B cell (primary cell): ENCODE measurements at regions not wholly inside any gene's neighbourhood (a gene's known extent, or its start where the extent isn't known, plus 50 kb on each side); places are given as distances from the start of the nearest gene placed in this dataset.

ENCODE experiments used
- ATAC-seq: fragments of 200-7000 bp; cut with Tn5 transposase; one replicate; pipeline ENCODE4 v1.10.0; 2021; ENCODE audit warnings: low read depth, mild to moderate bottlenecking, moderate number of reproducible peaks, moderate library complexity
- CTCF ChIA-PET: fragments of 350-600 bp; sonication (Branson Sonifier 250); formaldehyde crosslinking; loops from one replicate; lab custom pipeline; 2021; ENCODE audit warnings: antibody characterized with exemption, inconsistent platforms; lab: Charles Lee
- POLR2A ChIA-PET: fragments of 350-600 bp; sonication (Branson Sonifier 250); formaldehyde crosslinking; loops from one replicate; lab custom pipeline; 2021; ENCODE audit warnings: antibody characterized with exemption; lab: Charles Lee
- DNase-seq: peaks from one replicate; pipeline ENCODE4 v3.0.0; 2013
- H2AFZ ChIP-seq: 2 replicates; pipeline ENCODE4 v1.6.1; 2012; ENCODE audit warnings: mild to moderate bottlenecking, low read depth, low read length; ENCODE audit not compliant: insufficient read depth, poor library complexity, severe bottlenecking
- H3K27ac ChIP-seq, 2 donors: 1 replicate in 1 of 2; 2 replicates in 1 of 2; pipeline ENCODE4 v1.5.1; 2012 to 2013; ENCODE audit warnings: low read length in 2 of 2, mild to moderate bottlenecking in 2 of 2, moderate library complexity in 1 of 2
- H3K27me3 ChIP-seq, 4 experiments: fragments of 200-600 bp in 1 of 4; sonication (generic) in 1 of 4; replicated peaks in 1 of 4; 1 replicate in 2 of 4; 2 replicates in 2 of 4; pipeline versions ENCODE4 v1.6.1 to v1.7.0; 2013 to 2016; ENCODE audit warnings: low read length in 3 of 4, mild to moderate bottlenecking in 2 of 4, mixed read lengths in 1 of 4, moderate library complexity in 1 of 4; ENCODE audit not compliant: insufficient read depth in 4 of 4, control insufficient read depth in 3 of 4; ENCODE audit errors: control extremely low read depth in 1 of 4
- H3K36me3 ChIP-seq, 2 experiments: replicated peaks in 1 of 2; 1 replicate in 1 of 2; 2 replicates in 1 of 2; pipeline versions ENCODE4 v1.6.1 to v1.7.1; 2013; ENCODE audit warnings: low read length in 1 of 2; ENCODE audit not compliant: insufficient read depth in 2 of 2, control insufficient read depth in 1 of 2; ENCODE audit errors: control extremely low read depth in 1 of 2, extremely low read depth in 1 of 2
- H3K4me1 ChIP-seq, 2 donors: fragments of 200-600 bp in 1 of 2; sonication (generic) in 1 of 2; 1 replicate in 1 of 2; 2 replicates in 1 of 2; pipeline versions ENCODE4 v1.5.1 to v1.6.1; 2013 to 2017; ENCODE audit warnings: low read length in 2 of 2; ENCODE audit not compliant: control insufficient read depth in 2 of 2, insufficient read depth in 2 of 2
- H3K4me2 ChIP-seq: replicated peaks from 2 replicates; pipeline ENCODE3; 2012; ENCODE audit warnings: mild to moderate bottlenecking, low read depth, low read length; ENCODE audit not compliant: poor library complexity, severe bottlenecking
- H3K4me3 ChIP-seq, 5 experiments: fragments of 200-600 bp in 1 of 5; sonication (generic) in 1 of 5; 1 replicate in 3 of 5; 2 replicates in 2 of 5; pipeline versions ENCODE4 v1.5.1 to v1.7.0; 2011 to 2016; ENCODE audit warnings: low read length in 4 of 5, mild to moderate bottlenecking in 4 of 5, low read depth in 2 of 5, control low read depth in 1 of 5, moderate library complexity in 1 of 5; ENCODE audit not compliant: insufficient read depth in 1 of 5; ENCODE audit errors: control extremely low read depth in 1 of 5, extremely low read depth in 1 of 5
- H3K79me2 ChIP-seq: fragments of 200-600 bp; sonication (generic); one replicate; pipeline ENCODE4 v1.6.0; 2016; ENCODE audit warnings: low read length; ENCODE audit not compliant: control insufficient read depth, insufficient read depth
- H3K9ac ChIP-seq: fragments of 200-600 bp; sonication (generic); 2 replicates; pipeline ENCODE4 v1.6.1; 2017; ENCODE audit warnings: mild to moderate bottlenecking, low read length, moderate library complexity
- H3K9me3 ChIP-seq, 3 donors: one replicate each; pipeline versions ENCODE4 v1.6.1 to v1.7.1; 2013; ENCODE audit warnings: low read length in 2 of 3; ENCODE audit not compliant: control insufficient read depth in 2 of 3, insufficient read depth in 1 of 3; ENCODE audit errors: control extremely low read depth in 1 of 3
- H4K20me1 ChIP-seq: 2 replicates; pipeline ENCODE4 v1.6.0; 2012; ENCODE audit warnings: mild to moderate bottlenecking, low read length; ENCODE audit not compliant: insufficient read depth, control insufficient read depth, poor library complexity, severe bottlenecking
- H3K27ac Mint-ChIP-seq: one replicate; pipeline ENCODE4 v1.8.0; 2021; ENCODE audit warnings: mixed read lengths
- H3K27me3 Mint-ChIP-seq: one replicate; pipeline ENCODE4 v1.8.0; 2021; ENCODE audit warnings: mixed read lengths
- H3K4me1 Mint-ChIP-seq: one replicate; pipeline ENCODE4 v1.8.0; 2021; ENCODE audit warnings: mixed read lengths
- H3K4me3 Mint-ChIP-seq: one replicate; pipeline ENCODE4 v1.8.0; 2021; ENCODE audit warnings: mixed read lengths
- H3K9me3 Mint-ChIP-seq: one replicate; pipeline ENCODE4 v1.8.0; 2022; ENCODE audit warnings: mixed read lengths; ENCODE audit not compliant: insufficient read depth
- EZH2 ChIP-seq: IDR thresholded peaks from 2 replicates; pipeline ENCODE4 v1.6.1; 2012; ENCODE audit warnings: borderline replicate concordance, low read depth, mild to moderate bottlenecking, moderate library complexity, low read length; ENCODE audit not compliant: insufficient read depth, poor library complexity, severe bottlenecking
- WGBS: methylation state at CpG from one replicate; pipeline ENCODE4 v1.1.5; 2013; ENCODE audit warnings: missing lambda C conversion rate; ENCODE audit not compliant: insufficient coverage; 5-methylcytosine and 5-hydroxymethylcytosine counted together
- intact Hi-C: fragments of 100-400 bp; cut with micrococcal nuclease; formaldehyde crosslinking; loops from one replicate; pipeline ENCODE4 v1.10.0; 2022
- TF ChIP-seq, protein P1 (sequence below): fragments of 200-600 bp; IDR thresholded peaks from one replicate; pipeline ENCODE4 v1.8.0; 2022; ENCODE audit warnings: antibody characterized with exemption, mild to moderate bottlenecking

DNA sequence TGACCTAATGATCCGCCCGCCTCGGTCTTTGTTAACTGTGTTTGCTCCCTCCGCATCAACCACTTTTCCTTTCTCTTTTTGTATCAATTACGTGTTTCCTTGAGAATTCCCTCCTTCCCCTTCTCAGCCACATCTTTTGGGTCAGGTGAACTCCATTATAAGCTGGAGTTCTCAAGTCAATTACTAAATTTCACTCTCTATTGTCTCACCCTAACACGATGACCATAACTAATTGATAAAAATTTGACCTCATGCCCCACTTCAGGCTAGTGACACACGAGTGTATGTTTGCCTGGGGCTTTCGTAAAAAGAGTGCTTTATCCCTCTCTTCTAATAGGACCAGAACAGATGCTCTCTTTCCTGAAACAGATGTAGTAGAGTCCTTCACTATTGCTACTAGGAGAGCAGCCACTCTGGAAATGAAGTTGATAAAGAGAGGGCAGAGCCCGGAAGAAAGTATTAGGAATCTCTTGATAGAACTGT is 403.6 kb upstream of the ANXA10 start:
- CTCF ChIA-PET, result no interaction called here
- Histone ChIP-seq H3K4me2 (no peak overlapping the region), H3K36me3 (no peaks in the 10 kb centered on the region), H3K4me3 (no peak overlapping the region), H2AFZ (no peak overlapping the region), H3K27ac (no peak overlapping the region), H3K79me2 (no peaks in the 10 kb centered on the region), H3K9me3 (peaks cover 0 to 1% (median 0%) of the 10 kb centered on the region in 3 donors), H3K4me1 (no peaks in the 10 kb centered on the region), H3K9ac (no peak overlapping the region), H4K20me1 (no peaks in the 10 kb centered on the region), H3K27me3 (no peaks in the 10 kb centered on the region)
- Mint-ChIP-seq H3K9me3 (peaks cover 1% of the 10 kb centered on the region), H3K4me3 (no peak overlapping the region), H3K27ac (no peak overlapping the region), H3K27me3 (no peaks in the 10 kb centered on the region), H3K4me1 (no peaks in the 10 kb centered on the region)
- DNase-seq (no peak), ATAC-seq (no peak)
- POLR2A ChIA-PET, result no interaction called here
- WGBS, result 98% methylated on average over 6 of the region's 9 CpGs
- TF ChIP-seq EZH2, result no peak
- TF ChIP-seq, protein P1, sequence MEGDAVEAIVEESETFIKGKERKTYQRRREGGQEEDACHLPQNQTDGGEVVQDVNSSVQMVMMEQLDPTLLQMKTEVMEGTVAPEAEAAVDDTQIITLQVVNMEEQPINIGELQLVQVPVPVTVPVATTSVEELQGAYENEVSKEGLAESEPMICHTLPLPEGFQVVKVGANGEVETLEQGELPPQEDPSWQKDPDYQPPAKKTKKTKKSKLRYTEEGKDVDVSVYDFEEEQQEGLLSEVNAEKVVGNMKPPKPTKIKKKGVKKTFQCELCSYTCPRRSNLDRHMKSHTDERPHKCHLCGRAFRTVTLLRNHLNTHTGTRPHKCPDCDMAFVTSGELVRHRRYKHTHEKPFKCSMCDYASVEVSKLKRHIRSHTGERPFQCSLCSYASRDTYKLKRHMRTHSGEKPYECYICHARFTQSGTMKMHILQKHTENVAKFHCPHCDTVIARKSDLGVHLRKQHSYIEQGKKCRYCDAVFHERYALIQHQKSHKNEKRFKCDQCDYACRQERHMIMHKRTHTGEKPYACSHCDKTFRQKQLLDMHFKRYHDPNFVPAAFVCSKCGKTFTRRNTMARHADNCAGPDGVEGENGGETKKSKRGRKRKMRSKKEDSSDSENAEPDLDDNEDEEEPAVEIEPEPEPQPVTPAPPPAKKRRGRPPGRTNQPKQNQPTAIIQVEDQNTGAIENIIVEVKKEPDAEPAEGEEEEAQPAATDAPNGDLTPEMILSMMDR, result no peak
- intact Hi-C loops, result no loop called here

DNA sequence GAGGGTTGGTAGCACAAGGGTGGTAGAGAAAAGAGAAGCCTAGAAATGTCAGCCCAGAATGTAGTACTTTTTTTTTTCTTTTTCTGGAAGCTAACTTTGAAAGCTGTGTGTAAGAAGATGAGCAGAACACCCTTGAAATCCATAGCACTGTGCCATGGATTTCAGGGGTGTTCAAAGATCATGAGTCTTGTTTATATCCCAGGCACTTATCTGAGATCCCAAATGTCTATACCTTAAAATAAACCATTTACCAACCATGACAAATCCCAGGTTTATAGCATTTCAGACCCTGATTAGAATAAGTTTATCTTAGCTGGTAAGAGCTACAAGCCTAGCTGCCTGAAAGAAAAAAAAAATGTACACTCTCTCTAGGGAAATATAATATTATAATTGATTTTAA is 389.9 kb upstream of the ANXA10 start:
- Histone ChIP-seq H3K4me1 (no peaks in the 10 kb centered on the region), H3K27me3 (no peaks in the 10 kb centered on the region), H3K4me2 (no peak overlapping the region), H3K9me3 (peaks cover 0 to 1% (median 0%) of the 10 kb centered on the region in 3 donors), H3K79me2 (no peaks in the 10 kb centered on the region), H3K4me3 (no peak overlapping the region), H3K9ac (no peak overlapping the region), H4K20me1 (no peaks in the 10 kb centered on the region), H3K27ac (no peak overlapping the region), H2AFZ (no peak overlapping the region), H3K36me3 (no peaks in the 10 kb centered on the region)
- Mint-ChIP-seq H3K9me3 (peaks cover 3% of the 10 kb centered on the region), H3K4me3 (no peak overlapping the region), H3K27me3 (no peaks in the 10 kb centered on the region), H3K4me1 (no peaks in the 10 kb centered on the region), H3K27ac (no peak overlapping the region)
- ATAC-seq (no peak), DNase-seq (no peak)
- no peak for TF ChIP-seq EZH2
- TF ChIP-seq, protein P1, result no peak
- CTCF ChIA-PET, result interaction anchor here (0.7 kb wide), 1 partner anchor 83 kb away, joined by 3 read pairs; no protein-coding TSS in a partner anchor
- intact Hi-C loops, result no loop called here
- POLR2A ChIA-PET, result no interaction called here
